Choroid plexus epithelial cell (primary cell): ENCODE measurements at regions not wholly inside any gene's neighbourhood (a gene's known extent, or its start where the extent isn't known, plus 50 kb on each side); places are given as distances from the start of the nearest gene placed in this dataset.

Experiments
- DNase-seq: peaks from one replicate; pipeline ENCODE4 v3.0.0-alpha.2; 2010; ENCODE audit warnings: low read depth
- H3K4me3 ChIP-seq: 2 replicates; pipeline ENCODE4 v1.5.1; 2011; ENCODE audit warnings: low read depth, mild to moderate bottlenecking, control low read depth, low read length, moderate library complexity
- TF ChIP-seq, protein P1 (sequence below): conservative IDR thresholded peaks from 2 replicates; pipeline ENCODE4 v1.5.1; 2011; ENCODE audit warnings: low read depth, mild to moderate bottlenecking, control low read depth, inconsistent platforms, low read length, moderate library complexity

DNA sequence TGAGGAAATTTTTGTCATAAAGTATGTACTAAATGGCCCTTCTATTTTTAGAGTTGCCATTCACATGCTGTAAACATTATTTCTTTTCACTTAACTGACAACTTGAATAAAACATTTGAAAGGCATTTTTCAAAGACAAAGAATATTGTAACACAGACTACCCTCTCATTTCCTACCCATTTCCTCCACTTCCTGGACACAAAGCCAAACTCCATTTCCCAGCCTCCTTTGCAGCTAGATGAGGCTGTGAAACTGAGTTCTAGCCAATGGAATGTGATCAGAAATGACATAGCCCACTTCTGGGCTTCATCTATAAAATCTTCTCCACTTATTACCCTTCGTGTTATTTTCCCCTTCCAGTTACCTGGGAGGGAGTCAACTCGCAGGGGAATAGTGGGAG is 288.9 kb upstream of the DPH6 start:
- no peak for DNase-seq
- TF ChIP-seq, protein P1, sequence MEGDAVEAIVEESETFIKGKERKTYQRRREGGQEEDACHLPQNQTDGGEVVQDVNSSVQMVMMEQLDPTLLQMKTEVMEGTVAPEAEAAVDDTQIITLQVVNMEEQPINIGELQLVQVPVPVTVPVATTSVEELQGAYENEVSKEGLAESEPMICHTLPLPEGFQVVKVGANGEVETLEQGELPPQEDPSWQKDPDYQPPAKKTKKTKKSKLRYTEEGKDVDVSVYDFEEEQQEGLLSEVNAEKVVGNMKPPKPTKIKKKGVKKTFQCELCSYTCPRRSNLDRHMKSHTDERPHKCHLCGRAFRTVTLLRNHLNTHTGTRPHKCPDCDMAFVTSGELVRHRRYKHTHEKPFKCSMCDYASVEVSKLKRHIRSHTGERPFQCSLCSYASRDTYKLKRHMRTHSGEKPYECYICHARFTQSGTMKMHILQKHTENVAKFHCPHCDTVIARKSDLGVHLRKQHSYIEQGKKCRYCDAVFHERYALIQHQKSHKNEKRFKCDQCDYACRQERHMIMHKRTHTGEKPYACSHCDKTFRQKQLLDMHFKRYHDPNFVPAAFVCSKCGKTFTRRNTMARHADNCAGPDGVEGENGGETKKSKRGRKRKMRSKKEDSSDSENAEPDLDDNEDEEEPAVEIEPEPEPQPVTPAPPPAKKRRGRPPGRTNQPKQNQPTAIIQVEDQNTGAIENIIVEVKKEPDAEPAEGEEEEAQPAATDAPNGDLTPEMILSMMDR = no peak
- H3K4me3 ChIP-seq = no peak overlapping the region

DNA sequence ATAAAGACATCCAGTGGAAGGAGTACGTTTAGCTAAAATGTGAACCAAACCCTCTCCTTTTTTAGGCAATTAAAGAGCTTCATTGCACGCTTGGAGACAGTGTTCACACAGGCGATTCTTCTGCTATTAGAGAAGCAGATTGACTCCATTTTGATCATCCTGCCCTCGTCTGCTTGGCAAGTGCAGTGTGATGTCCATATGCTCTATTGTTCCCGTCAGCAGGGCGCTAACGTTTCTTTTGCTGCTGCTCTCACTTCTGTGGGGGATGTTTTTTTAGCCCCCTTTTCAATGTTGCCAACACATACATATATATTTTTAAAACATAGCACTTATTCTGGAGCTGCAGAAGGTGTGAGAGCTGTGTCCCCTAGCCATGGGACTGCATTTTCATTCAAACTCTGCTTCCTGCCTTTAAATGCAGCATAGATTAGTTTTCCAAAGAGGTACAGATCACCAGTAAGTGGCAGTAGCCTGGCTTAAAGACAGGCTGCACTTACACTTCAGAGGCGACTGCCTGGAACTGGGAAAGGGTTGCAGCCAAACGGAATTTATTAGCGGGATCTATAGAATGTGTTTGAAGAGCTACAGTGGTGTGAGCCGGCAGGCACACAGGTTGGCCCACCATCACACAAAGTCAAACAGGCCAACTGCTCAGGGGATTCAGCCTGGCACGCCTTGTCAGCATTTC is 292.6 kb upstream of the DPH6 start:
- TF ChIP-seq, protein P1 = no peak
- DNase-seq = no peak
- H3K4me3 ChIP-seq = no peak overlapping the region

DNA sequence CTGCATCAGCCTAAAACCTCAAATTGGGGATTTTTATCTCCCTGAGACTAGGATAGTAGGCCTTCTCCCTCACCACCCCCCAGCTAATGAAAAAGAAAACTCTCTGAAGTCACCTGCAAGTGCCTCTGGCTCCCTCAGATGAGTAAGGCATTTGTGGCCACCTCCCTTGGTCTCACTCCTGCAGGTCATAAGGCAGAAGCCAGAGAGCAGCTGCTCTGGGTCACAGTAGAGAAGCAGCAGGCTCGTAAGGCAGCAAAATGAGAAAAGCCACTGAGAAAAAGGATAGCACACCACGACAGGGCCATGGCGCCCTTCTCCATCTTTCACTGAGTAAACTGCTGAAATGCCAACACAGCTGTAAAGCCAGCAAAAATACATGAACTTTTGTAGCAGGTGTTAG is 296.7 kb upstream of the DPH6 start:
- DNase-seq = no peak
- no peak overlapping the region for H3K4me3 ChIP-seq
- TF ChIP-seq, protein P1 = no peak

DNA sequence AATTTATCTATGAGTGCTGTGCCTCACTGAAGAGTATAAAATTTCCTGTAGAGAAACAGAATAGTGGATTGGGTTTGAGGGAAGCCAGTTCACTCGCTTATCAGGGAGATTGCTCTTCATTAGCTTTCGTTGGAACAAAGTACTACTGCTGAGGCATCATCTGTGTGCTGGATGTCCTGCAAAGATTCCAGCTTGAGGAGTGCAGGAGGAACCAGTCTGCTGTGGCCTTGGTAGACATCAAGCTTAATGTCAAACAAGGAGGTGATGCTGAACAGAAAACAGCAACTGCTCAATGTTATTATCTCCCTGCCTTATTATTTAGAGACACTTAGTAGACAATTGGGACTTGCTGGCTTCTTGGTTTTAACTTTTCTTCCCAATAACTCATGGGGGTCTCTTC is 297.5 kb upstream of the DPH6 start:
- no peak overlapping the region for H3K4me3 ChIP-seq
- TF ChIP-seq, protein P1 = no peak
- no peak for DNase-seq

DNA sequence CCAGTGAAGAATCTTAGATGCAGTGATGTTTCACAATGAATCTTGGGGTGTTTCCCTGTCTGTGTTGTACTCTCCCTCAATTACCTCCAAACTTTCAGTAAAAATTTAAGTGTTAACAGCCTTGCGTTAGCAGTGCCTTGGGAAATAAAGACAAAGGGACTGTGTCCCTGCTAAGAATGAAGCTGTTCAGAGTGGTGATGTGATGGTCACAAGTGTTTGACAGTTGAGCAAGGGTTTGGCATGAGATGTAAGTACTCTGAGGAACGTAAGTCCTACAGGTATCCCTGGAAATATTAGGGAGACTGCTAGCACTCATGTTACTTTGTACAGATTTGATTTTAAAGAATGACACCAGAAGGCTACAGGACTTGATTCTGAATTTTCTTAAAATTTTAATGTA is 304.3 kb upstream of the DPH6 start:
- no peak for DNase-seq
- TF ChIP-seq, protein P1 = no peak
- H3K4me3 ChIP-seq = no peak overlapping the region

DNA sequence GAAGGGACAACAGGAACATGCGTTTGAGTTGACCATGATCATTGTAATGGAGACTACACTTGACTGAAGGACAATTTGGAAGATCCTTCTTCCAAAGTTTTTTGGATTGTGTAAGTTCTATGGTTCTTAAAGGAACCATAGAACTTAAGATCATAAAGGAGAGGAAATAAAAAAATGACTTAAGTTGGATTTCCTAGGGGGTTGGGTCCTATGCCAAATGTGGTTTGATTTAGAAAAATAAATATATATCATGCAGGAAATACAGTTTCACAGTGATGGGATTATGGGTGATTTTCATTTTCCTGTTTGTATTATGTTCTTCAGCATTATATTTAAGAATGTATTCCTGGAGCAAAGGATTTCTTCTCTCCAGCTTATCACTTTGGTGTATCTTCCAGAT is 305.5 kb upstream of the DPH6 start:
- TF ChIP-seq, protein P1 = no peak
- H3K4me3 ChIP-seq = no peak overlapping the region
- DNase-seq = no peak
